Astrocyte of the spinal cord (primary cell): ENCODE measurements at regions not wholly inside any gene's neighbourhood (a gene's known extent, or its start where the extent isn't known, plus 50 kb on each side); places are given as distances from the start of the nearest gene placed in this dataset.
"Not testable (repeated sequence)": the region's sequence is repeated elsewhere in the genome, so short reads cannot be mapped to it uniquely, and the experiment has no call there.

Experiments used
- DNase-seq: peaks from one replicate; pipeline ENCODE4 v3.0.0; 2011; ENCODE audit warnings: low read depth, low spot score
- H3K4me3 ChIP-seq: 2 replicates; pipeline ENCODE4 v1.5.1; 2011; ENCODE audit warnings: low read depth, mild to moderate bottlenecking, low read length, moderate library complexity
- CTCF ChIP-seq: IDR thresholded peaks from 2 replicates; pipeline ENCODE4 v1.5.1; 2012; ENCODE audit warnings: low read depth, mild to moderate bottlenecking, low read length, inconsistent platforms
- in situ Hi-C: cut with HindIII; loops from 2 replicates; pipeline ENCODE4 v1.10.0; 2017; ENCODE audit warnings: low sequenced_read_pairs

DNA sequence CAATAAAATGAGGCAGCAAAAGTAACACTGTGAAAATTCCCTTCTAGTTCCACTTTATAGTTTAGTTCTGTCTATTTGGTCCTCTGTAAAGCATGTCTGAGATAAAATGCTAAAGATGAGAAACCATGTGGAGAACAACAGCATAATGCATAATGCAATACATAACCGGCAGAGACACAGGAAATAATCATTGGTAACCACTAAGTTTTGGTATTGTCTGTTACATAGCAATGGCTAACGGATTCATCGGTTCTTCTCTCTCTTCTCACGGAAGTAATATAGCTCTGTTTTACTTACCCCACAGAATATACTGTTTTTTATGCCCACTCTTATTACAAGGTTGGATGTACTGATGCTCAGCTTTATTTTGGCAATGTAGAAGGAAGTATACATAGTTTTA, 158.9 kb downstream of the FAM174A start:
- no peak for TF ChIP-seq CTCF
- in situ Hi-C loops, result no loop called here
- H3K4me3 ChIP-seq, result no peak overlapping the region
- DNase-seq, result no peak

DNA sequence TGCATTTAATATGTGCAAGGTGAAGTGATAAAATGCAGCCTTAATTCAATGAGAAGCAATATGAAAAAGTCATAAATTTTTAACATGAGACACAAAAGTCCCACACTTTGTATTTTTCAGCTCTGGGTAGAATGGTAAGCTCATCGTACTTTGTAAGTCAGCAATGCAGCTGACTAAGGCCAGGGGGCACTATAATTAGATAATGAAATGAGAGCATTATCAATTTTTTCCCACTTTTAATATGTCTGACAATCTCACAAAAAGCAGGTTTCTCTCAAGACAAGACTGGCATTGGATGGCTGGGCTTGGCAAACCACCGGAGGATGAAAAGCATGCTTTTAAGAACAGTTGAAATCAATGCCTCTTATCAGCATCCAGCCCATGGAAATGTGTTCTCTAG, 162.8 kb downstream of the FAM174A start:
- in situ Hi-C loops, result no loop called here

DNA sequence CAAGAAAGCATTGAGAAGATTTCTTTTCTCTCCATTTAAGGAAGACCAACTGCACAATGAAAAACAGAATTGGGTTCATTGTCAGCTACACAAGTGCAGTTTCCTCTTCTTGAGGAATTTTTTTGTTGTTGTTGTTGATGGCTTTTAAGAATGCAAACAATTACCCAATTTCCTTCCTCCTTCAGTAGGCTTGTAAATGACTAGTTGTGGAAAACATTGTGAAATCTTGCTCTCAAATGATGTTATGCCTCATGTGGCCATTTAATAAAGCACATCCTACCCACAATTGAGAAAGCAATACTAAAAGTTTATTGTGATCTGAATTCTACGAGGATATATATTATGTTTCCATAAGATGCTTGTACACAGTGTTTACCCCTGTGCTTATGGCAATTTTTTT, 171.6 kb downstream of the FAM174A start:
- H3K4me3 ChIP-seq, result no peak overlapping the region
- peak; percentile 17 for TF ChIP-seq CTCF
- in situ Hi-C loops, result no loop called here
- DNase-seq, result peak; percentile 9

More for the DNA sequence above, 162.8 kb downstream of the FAM174A start:
- peak; percentile 16 for TF ChIP-seq CTCF
- no peak overlapping the region for H3K4me3 ChIP-seq
- no peak for DNase-seq

GRCh38 chr5:100708645-100709171, 173.5 kb downstream of the FAM174A start:
- TF ChIP-seq CTCF, result no peak
- no peak overlapping the region for H3K4me3 ChIP-seq

GRCh38 chr5:100709771-100710170, 174.6 kb downstream of the FAM174A start:
- DNase-seq, result no peak
- in situ Hi-C loops, result no loop called here
- no peak for TF ChIP-seq CTCF
- no peak overlapping the region for H3K4me3 ChIP-seq

More at GRCh38 chr5:100708645-100709171, 173.5 kb downstream of the FAM174A start:
- no peak for DNase-seq
- in situ Hi-C loops, result no loop called here

GRCh38 chr5:100714780-100715179, 179.6 kb downstream of the FAM174A start:
- DNase-seq, H3K4me3 ChIP-seq, in situ Hi-C loops: not testable (repeated sequence)

DNA sequence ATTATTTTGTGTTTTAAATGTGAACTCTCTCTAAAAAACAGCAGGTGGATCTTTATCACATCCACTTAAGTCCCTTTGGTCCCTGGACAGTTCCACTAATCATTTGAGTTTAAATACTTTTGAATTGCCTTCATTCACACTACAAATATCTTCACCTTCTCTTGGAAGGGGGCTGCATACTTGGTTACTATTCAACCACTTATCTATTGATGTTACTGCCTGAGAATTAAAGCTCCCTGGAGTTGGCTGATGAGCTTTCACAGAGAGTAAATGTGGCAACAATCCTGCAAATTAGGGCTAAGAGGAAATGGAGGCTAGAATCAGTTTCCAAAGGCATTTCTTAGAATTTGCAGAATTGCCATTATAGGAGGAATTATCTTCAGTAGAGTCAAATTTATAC, 180.4 kb downstream of the ST8SIA4 start:
- in situ Hi-C loops, result no loop called here
- TF ChIP-seq CTCF, result no peak
- no peak for DNase-seq
- no peak overlapping the region for H3K4me3 ChIP-seq
